ENCODE measurements at regions not wholly inside any gene's neighbourhood (a gene's known extent, or its start where the extent isn't known, plus 50 kb on each side); places are given as distances from the start of the nearest gene placed in this dataset.
A peak's percentile ranks its signal among the peaks of the same experiment; 100 is the strongest.

- DNase-seq (ENCODE audit: low spot score), result no peak
Observed at GRCh38 chr2:220166616-220167015, 539.2 kb downstream of the SLC4A3 start.

- DNase-seq (ENCODE audit: low spot score), result no peak
Observed at GRCh38 chr2:220167956-220168355, 540.5 kb downstream of the SLC4A3 start.

DNA sequence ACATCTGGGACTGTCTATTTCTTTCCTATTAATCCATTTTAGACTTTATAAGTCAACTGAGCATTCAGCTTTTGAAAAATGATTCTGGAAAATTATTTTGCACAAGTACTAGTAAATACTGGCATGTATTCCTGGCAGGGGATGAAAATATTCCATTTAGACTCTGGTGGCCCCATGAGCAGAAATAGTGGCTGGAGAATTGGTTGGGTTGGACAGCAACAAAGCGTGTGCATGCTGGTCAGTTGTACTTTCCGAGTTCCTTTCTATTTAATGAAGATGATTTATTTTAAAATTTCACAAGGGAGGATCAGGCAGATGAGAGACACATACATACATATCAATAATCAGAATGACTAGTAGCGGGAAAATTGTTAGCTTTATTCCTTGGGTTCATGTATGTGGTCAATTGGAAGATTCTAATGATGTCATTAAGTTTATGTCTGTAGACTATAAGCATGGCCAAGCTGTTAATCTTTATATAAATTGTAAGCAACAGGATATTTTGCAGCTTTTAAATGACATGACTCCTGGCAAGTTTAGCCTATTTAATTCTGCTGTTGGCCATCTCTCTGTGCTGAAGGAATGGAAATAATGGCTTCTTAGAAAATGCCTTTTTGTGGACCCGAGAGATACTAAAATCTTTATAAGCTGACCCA is 541.6 kb downstream of the SLC4A3 start:
- no peak for DNase-seq (ENCODE audit: low spot score)

DNA sequence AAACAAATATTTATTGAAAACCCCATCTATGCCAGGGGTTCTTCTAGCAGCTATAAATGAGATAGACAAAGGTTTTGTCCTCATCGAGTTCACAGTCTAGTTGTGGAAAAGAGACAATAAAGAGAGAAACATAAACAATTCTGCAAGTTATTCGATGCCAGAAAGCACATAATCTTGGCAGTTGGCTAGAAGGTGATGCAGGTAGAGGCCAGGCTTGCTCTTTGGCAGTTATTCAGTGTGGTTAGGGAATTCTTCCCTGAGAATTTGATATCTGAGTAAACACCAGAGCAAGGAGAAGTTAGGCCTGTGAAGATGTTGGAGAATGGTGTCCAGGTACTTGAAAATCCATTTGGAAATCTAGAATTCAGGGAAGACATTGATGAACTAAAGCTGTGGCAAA is 547.4 kb downstream of the SLC4A3 start:
- no peak for DNase-seq (ENCODE audit: low spot score)

GRCh38 chr2:220175967-220176366 is 548.5 kb downstream of the SLC4A3 start:
- no peak for DNase-seq (ENCODE audit: low spot score)

GRCh38 chr2:220178991-220179695 is 551.7 kb downstream of the SLC4A3 start:
- DNase-seq (ENCODE audit: low spot score), result no peak

DNA sequence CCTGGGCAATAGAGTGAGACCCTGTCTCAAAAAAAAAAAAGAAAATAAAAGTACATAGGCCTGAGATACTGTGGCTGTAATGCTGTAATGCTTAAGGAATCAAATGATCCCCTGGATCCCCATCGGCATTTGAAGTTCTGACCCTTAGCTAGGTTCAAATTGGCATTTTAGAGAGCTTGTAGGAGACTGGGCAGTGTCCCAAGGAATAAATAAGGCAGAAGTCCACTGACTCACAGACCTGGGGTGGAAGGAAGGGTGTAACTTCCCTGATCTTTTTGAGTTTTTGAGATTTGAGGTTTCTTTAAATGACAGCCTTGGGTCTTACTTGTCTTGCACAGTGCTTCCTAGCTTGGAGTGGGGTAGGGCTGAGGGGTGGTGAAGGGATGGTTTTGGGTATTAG is 553.7 kb downstream of the SLC4A3 start:
- no peak for DNase-seq (ENCODE audit: low spot score)

- DNase-seq (ENCODE audit: low spot score), result no peak
Observed at GRCh38 chr2:220182790-220183189, 555.4 kb downstream of the SLC4A3 start.

- no peak for DNase-seq (ENCODE audit: low spot score)
Observed at GRCh38 chr2:220185766-220186305, 558.4 kb downstream of the SLC4A3 start.

- DNase-seq (ENCODE audit: low spot score), result no peak
Observed at GRCh38 chr2:220188031-220188430, 560.6 kb downstream of the SLC4A3 start.

DNA sequence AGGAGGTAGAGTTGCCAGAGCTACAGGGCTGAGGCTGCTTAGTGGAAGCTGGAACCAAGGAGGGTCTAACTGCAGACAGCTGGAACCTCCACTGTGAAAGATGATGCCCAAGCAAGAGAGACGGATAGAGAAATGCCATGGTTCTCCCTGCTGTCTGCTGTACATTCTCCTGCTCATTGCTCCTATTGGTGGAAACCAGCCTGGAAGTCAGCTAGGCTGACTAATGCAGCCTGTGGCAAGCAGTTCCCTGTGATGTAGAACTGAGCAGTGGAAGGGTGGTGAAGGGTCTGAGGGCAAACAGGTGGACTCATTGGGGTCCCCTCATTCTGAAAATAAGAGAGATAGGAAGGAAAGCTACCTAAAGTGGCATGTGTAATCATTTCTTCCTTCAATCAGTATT is 563.6 kb downstream of the SLC4A3 start:
- no peak for DNase-seq (ENCODE audit: low spot score)

- no peak for DNase-seq (ENCODE audit: low spot score)
Observed at GRCh38 chr2:220191737-220192136, 564.3 kb downstream of the SLC4A3 start.

DNA sequence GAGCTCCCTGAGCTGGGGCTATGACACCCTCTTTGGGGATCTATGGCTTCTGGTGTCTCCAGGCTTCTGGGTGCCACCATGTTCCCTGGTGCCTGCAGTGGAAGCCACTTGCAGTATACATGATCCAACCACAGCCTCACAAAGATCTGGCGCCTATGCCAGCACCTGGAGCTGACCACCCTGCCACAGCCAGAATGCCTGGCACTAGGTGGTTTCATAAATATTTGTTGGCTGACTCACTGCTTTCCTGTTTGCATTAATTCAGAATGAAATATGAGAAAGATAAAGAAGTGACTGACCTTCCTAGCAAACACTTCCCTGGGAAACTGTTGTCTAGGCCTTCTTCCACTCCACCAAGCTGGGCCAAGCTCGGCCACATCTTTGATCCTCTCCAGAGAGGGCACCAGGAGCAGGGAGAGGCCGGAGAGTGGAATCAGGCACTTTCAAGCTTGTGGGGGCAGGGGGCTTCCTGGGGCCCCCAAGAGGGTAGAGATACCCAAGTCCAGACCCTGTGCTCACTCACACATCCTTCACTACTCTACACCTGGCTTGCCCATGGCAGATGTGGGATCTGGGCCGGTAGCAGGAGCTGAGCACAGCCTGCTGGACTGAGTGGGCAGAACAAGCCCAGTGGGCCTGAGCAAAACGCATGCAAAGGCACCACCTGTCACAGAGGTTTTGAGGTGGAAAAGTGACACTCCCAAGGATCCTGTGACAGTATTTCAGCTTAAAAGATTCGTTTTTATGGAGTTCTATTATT is 565.7 kb downstream of the SLC4A3 start:
- no peak for DNase-seq (ENCODE audit: low spot score)

- no peak for DNase-seq (ENCODE audit: low spot score)
Observed at GRCh38 chr2:220194630-220195584, 567.5 kb downstream of the SLC4A3 start.

DNA sequence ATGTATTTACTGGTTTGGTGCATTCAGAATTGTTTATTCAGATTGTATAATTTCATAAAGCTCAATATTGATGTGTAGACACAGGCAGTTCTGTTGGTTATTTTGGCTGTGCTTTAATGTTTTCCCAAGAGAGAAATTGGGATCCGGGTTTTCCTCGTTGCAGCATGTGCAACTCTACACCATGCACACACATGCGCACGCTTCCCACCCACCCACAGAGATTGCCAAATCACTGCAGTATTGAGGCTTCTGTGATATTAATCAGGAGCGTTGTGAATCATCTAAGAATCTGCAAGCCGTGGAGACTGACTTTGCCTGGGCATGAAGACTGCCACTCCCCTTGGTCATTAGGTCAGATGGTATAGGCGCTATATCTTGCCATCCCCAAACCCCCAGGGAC is 571.5 kb downstream of the SLC4A3 start:
- DNase-seq (ENCODE audit: low spot score), result peak; percentile 66

DNA sequence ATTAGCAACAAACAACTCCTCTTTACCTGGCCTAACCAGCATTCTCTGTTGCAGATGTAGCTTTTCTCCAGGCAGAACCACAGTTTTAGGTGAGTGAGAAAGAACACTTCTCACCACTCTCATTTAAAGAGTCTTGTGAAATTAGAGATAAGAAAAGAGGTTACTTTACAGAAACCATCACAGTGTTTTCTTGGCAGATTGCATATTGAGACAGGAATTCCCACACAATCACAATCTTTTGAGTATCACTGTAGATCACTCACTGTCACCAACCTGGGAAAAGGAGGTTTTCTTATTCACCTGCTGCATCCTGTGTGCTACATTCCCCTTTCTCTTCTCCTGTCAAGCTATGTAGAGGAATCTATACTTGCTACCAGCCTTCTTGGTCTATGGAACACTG is 574.6 kb downstream of the SLC4A3 start:
- DNase-seq (ENCODE audit: low spot score), result no peak

DNA sequence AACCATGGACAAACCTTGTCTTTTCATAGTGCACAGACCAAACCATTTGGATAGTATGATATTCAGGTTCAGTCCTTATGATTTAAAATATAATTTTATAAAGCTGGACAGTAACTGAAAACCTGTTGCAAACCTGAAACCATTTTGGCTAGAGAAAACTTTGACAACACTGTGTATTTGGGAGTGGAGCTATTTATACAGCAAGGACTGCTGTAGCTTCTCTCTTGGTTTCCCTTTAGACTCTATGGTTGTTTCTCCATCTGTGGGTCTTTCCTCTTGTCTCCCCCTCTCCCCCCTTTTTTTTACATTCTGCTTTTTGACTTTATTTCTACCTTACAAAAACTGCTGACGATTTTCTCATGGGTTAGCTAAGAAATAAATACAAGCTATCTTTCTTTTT is 581.7 kb downstream of the SLC4A3 start:
- no peak for DNase-seq (ENCODE audit: low spot score)

- no peak for DNase-seq (ENCODE audit: low spot score)
Observed at GRCh38 chr2:220209751-220210150, 582.3 kb downstream of the SLC4A3 start.

GRCh38 chr2:220212296-220213080 is 585.1 kb downstream of the SLC4A3 start:
- DNase-seq (ENCODE audit: low spot score), result no peak

DNA sequence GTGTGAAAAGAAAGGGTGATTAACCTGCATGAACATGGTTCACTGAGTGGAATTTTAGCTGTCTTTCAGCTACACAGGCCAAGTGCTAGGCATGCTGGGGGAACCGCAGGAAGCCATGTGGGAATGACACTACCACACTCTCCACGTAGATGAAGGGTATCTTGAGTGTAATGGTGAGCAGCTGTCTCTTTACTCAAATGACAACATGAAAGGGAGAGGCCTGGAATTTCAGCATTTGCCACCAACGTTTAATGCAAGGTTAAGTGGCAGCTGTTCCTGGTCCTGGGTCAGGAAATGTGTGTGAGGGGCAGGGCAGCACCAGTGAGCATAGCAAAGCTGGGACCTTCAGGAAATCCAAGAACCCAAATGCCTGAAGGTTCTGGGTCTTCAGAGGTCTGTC is 588.4 kb downstream of the SLC4A3 start:
- no peak for DNase-seq (ENCODE audit: low spot score)

- peak; percentile 46 for DNase-seq (ENCODE audit: low spot score)
Observed at GRCh38 chr2:220219371-220219770, 591.9 kb downstream of the SLC4A3 start.

All from ureter (tissue), 1 donor.